Stimulated activated CD8-positive, alpha-beta memory T cell treated with anti-CD3 and anti-CD28 coated beads, Interleukin-15, amount 100 ng/mL, for 4 hours (primary cell): ENCODE measurements at regions not wholly inside any gene's neighbourhood (a gene's known extent, or its start where the extent isn't known, plus 50 kb on each side); places are given as distances from the start of the nearest gene placed in this dataset.
A peak's percentile ranks its signal among the peaks of the same experiment; 100 is the strongest.

Experiments
- DNase-seq, 2 donors: peaks; one replicate each; pipeline ENCODE4 v3.0.0-alpha.2; 2020; ENCODE audit warnings: low read depth in 2 of 2

DNA sequence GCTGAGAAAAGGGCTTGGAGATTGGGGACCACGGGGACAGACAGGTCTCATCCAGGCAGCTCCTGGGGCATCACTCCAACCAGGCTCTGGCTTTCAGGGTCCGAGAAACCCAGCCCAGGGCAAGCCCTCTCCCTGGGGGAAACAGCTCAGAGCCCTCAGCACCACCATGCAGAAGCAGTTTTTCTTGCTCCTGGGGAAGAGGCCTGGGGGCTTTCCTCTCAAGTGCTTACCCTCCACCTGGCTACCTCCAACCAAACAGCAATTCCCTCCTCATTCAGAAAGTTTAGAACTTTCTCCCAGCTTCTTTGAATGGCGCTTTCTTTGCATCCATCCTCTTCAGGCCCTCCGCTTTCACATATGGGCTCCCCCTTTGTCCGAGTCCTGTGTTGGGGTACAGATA, 110.4 kb upstream of the PHACTR3 start:
- DNase-seq: no peak

DNA sequence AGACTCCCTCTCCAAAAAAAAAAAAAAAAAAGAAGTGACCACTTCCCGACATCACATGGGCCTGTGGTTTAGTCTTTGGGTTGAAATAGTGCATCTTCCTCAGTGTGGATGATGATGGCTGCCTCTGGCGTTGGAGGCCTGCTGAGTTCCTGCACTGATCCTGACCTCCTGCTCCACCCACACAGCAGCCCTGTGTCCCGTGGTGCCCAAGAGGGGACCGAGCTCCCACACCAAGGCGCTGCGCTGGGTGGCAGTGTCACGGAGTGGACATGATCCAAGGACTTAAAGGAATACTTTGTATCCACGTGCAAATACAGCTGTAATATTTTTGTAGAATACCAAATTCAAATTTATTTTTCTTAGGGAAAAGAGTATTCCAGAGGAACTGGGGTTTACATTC, 109.2 kb upstream of the PHACTR3 start:
- no peak for DNase-seq

DNA sequence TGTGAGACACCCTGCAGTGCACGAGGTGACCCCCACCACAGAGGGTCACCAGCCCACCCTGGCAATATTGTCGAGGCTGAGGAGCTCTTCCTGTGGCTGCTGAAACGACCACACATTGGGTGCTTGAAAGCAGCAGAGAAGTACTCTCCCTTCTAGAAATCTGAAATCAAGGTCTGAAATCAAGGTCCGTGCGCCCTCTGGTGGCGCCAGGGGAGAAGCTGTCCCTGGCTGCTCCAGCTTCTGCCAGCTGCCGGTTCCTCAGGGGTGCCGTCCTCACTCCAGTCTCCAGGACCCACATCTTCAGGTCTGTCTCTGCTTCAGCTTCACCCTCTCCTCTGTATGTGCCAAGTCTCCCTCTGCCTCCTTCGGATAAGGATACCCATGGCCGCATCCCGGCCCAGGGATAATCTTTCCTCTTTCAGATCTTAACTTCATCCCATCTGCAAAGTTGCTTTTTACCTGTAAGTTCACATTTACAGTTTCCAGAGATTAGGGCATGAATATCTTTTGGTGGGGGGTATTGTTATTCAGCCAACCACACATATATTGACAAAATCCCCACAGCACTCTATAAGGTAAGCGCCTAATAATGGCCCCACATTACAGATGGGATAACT, 108.3 kb upstream of the PHACTR3 start:
- DNase-seq: peak in 1 of 2 donors; percentile 16

DNA sequence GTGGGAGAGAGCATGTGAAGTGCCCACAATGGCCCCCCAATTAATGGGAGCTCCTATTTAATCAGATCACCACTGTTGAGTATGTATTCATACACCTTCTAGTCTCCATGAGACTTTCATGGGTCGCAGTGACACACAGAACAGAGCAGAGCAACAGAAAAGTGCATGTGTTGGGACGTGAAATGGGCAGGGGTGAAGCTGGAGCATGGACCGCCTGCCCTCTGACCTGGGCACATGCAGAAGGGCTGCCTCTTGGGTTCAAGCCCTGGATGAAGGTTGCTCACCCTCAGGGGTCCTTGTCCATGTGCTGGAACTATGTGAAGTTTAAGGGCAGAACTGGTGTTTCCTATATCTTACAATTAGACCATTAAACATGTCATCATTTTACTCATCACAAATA, 106.0 kb upstream of the PHACTR3 start:
- no peak for DNase-seq

DNA sequence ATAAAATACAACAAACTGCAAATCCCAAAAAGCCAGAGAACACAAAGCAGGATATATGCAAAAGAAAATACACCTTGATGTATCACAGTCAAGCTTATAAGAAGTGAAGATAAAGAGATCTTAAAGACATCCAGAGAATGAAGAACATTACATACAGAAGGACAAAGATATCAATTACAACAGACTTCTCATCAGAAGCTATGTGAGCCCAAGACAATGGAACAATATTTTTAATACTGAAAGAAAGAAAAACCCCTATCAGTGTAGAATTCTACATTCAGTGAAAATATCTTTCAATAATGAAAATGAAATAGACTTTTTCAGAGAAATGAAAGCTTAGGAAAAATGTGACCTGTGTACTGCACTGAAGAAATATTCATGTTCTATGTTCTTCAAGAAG, 104.5 kb upstream of the PHACTR3 start:
- DNase-seq: no peak

DNA sequence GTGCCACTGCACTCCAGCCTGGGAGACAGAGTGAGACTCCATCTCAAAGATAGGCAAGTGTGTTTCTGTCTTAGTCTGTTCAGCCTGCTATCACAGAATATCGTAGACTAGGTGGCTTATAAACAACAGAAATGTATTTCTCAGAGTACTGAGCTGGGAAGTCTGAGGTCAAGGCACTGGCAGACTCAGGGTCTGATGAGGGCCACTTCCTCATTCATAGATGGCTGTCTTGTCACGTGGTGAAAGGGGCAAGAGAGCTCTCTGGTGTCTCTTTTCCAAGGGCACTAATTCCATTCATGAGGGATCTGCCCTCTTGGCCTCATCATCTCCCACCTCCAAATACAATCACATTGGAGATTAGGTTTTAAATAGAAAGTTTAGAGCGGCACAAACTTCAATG, 95.6 kb upstream of the PHACTR3 start:
- no peak for DNase-seq

DNA sequence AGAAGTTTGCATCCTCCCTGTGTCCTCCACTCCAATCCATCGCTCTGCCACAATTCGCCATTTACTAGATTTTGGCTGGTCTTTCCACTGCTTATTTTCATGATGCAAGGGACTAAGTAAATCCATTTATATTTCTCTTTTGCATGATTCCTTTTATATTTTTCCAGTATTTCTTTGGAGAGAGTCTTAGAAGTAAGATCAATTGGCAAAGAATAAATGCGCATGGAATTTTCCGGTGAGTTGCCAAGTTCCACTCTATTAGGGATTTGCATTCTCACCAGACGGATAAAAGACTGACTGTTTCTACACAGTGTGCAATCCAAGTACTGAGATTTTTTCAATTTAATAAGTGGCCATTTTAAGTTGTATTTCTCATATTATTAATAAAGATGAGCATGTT, 91.7 kb upstream of the PHACTR3 start:
- DNase-seq: no peak

GRCh38 chr20:59514554-59514953, 89.8 kb upstream of the PHACTR3 start:
- DNase-seq: no peak

- DNase-seq: no peak
Measured at GRCh38 chr20:59515013-59515905, 89.1 kb upstream of the PHACTR3 start.

DNA sequence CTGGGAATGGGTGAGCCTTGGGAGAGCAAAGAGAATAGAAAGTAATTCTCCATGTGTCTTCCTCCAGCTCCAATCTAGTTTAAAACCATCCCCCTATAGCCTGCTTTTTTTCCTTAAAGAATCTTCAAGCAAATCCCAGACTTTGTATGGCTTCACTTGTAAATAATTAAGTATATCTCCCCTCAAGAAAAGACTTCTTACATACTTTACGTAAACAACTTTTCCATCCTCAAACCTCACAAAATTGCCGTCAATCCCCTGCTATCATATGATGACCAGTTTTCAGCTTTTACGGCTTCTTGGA, 88.5 kb upstream of the PHACTR3 start:
- DNase-seq: no peak

GRCh38 chr20:59518881-59519706, 85.2 kb upstream of the PHACTR3 start:
- DNase-seq: no peak

DNA sequence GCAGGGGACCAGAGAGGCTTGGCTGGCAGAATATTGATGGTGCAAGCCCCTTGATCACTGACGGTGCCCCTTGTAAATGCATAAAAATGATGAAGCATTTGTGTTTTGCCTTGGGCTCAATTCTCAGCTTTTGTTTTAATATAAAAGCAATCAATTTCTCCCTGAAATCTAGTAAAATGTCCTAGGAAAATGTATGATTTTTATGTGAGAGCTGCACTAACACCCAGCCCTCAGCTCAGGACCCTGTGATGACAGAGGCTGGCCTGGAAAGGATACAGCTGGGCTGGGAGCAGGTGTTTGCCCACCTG, 84.7 kb upstream of the PHACTR3 start:
- DNase-seq: no peak

- no peak for DNase-seq
Measured at GRCh38 chr20:59520814-59521213, 83.5 kb upstream of the PHACTR3 start.

DNA sequence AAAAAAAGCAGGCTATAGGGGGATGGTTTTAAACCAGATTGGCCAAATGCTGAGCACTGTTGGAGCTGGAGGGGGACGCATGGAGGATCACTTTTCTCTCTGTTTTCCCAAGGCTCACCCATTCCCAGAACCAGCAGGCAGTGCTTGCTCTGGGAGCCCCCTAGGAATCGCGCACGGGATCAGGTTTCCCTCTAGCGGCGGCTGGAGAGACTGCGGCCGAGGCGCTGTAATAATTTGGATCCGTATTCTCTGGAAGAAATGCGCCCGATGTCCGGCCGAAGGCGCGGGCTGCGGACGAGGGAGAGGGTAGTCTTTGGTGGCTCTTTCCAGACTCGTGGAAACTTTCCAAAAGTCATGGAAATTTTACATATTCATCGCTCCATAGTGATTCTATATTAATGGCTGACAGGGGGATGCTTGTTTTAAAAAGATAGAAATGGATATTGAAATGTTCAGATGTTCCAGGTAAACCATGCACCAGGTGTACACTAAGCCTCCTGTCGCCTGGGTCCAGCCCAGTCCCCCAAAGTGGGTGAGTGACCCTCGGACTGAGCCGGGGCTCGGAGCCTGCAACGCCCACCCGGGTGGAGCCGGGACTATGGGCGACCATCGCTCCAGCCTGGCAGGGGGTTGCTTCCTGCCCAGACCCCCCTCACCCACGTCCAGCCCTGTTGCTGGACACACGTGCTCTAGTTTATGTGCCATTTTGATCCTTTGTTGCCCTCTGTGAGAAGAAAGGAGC, 78.7 kb upstream of the PHACTR3 start:
- no peak for DNase-seq

DNA sequence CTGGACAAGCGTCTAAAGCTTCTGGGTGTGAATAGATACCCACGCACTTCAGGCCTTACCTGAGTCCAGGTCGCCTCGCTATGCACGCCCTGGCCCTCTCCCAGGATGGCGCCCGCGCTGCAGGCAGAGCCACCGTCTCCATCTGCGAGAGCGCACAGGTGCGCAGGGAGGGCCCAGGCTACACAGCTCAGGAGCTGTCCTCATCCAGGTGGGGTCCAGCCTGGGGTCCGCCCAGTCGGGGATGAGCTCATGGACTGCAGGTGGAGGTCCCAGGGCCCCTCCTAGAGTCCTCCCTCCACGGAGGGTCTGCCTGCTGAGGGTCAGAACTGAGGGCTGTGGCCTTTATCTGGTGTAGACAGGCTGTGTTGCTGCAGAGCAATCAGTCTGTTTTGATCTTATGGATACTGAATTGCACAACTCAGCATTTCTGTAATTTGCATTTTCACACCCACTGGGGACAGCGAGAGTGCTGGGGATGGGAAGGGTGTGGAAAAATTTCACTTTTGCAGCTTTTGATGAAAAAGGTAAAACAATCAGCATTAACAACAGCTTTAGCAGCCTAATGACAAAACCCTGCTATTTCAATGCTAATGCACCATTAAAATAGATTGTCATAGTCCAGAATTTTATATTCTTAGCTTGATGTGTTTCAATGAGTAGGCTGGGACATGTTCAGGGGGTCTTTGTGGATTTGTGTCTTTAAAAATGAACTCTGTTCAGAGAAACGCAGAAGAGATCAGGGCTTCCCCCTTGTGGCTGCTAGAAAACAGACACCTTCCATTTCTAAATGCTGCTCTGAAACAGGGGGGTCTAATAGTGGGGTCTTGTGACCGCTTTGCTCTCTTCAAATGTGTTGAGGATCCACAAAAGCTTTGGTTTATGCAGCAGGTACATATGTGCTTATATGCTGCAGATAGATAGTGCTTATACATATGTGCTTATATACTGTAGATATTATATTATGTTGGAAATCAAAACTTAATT, 77.8 kb upstream of the PHACTR3 start:
- DNase-seq: no peak

- DNase-seq: no peak
Measured at GRCh38 chr20:59530782-59531181, 73.6 kb upstream of the PHACTR3 start.

DNA sequence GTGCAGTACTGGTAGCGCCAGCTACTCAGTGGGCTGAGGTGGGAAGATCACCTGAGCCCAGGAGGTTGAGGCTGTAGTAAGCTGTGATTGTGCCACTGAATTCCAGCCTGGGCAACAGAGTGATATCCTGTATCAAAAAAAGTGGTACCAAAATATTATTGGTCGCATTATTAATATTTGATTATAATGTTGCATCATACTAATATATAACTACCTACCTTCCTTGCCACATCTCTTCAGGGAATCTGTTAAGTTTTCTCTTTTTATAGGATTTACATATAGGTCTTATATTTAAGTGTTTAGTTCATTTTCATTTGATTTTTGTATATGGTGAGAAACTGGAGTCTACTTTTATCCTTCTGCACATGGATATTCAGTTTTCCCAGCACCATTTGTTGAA, 66.3 kb upstream of the PHACTR3 start:
- DNase-seq: no peak

DNA sequence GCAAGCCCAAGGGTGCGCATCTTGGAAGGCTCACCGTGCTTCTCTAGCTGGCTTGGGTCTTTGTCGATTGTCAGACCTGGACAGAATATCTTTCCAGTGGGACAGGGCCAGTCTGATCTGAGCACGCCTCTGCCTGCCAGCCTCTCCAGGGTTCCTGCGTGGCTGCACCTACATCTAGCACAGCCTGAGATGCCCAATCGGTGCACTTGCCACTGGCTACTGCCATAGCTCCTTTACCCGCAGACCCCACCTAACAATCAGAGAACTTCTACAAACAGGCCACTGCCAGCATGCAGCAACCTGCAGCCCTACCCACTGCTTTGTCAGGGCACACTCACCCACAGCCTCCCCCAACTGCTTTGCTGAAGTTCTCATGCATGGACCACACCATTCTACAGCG, 56.7 kb upstream of the PHACTR3 start:
- no peak for DNase-seq
